Urinary bladder (tissue), 3 donors: ENCODE measurements at regions not wholly inside any gene's neighbourhood (a gene's known extent, or its start where the extent isn't known, plus 50 kb on each side); places are given as distances from the start of the nearest gene placed in this dataset.

ENCODE experiments used
- DNase-seq: peaks from one replicate; pipeline ENCODE4 v3.0.0-alpha.2; 2015; ENCODE audit errors: extremely low spot score
- H3K27ac ChIP-seq: one replicate; pipeline ENCODE4 v1.5.1; 2013; ENCODE audit warnings: low read depth, mild to moderate bottlenecking, moderate library complexity
- H3K36me3 ChIP-seq: one replicate; pipeline ENCODE4 v1.6.1; 2013; ENCODE audit warnings: mild to moderate bottlenecking, moderate library complexity; ENCODE audit not compliant: insufficient read depth
- H3K4me1 ChIP-seq: one replicate; pipeline ENCODE4 v1.6.1; 2013; ENCODE audit warnings: mild to moderate bottlenecking, moderate library complexity; ENCODE audit not compliant: insufficient read depth
- H3K4me3 ChIP-seq: one replicate; pipeline ENCODE4 v1.5.1; 2013; ENCODE audit warnings: low read depth, low read length
- WGBS: extraction: QIAGEN DNeasy Blood & Tissue Kit; methylation state at CpG from one replicate; pipeline ENCODE4 v1.1.7; 2013; 5-methylcytosine and 5-hydroxymethylcytosine counted together
- donor health status: healthy with polysubstance abuse.
- donor health status: healthy.

- no peak overlapping the region for H3K4me3 ChIP-seq
- no peaks in the 10 kb centered on the region for H3K4me1 ChIP-seq
- H3K36me3 ChIP-seq: no peaks in the 10 kb centered on the region
- H3K27ac ChIP-seq: no peak overlapping the region
- no peak for DNase-seq
- whole genome bisulfite sequencing: 66% methylated on average over 5 of the region's 5 CpGs
Measured at GRCh38 chr13:59250336-59251189, 913.2 kb downstream of the DIAPH3 start.

GRCh38 chr13:59259165-59260000, 904.3 kb downstream of the DIAPH3 start:
- 88% methylated on average over 9 of the region's 9 CpGs for WGBS
- H3K36me3 ChIP-seq: no peaks in the 10 kb centered on the region
- no peak for DNase-seq
- no peaks in the 10 kb centered on the region for H3K4me1 ChIP-seq
- H3K4me3 ChIP-seq: no peak overlapping the region
- no peak overlapping the region for H3K27ac ChIP-seq

- Histone ChIP-seq H3K4me3 (no peak overlapping the region), H3K4me1 (no peaks in the 10 kb centered on the region), H3K36me3 (no peaks in the 10 kb centered on the region), H3K27ac (no peak overlapping the region)
- DNase-seq: no peak
- WGBS: 79% methylated on average over 4 of the region's 4 CpGs
Measured at GRCh38 chr13:59261928-59262488, 901.7 kb downstream of the DIAPH3 start.

GRCh38 chr13:59263531-59263930, 900.2 kb downstream of the DIAPH3 start:
- Histone ChIP-seq H3K36me3 (no peaks in the 10 kb centered on the region), H3K27ac (no peak overlapping the region), H3K4me3 (no peak overlapping the region), H3K4me1 (no peaks in the 10 kb centered on the region)
- DNase-seq: no peak

GRCh38 chr13:59266478-59267063, 897.2 kb downstream of the DIAPH3 start:
- Histone ChIP-seq H3K27ac (no peak overlapping the region), H3K4me1 (no peaks in the 10 kb centered on the region), H3K4me3 (no peak overlapping the region), H3K36me3 (no peaks in the 10 kb centered on the region)
- 67% methylated on average over 2 of the region's 2 CpGs for WGBS
- no peak for DNase-seq

GRCh38 chr13:59269476-59269875, 894.3 kb downstream of the DIAPH3 start:
- H3K36me3 ChIP-seq: no peaks in the 10 kb centered on the region
- no peaks in the 10 kb centered on the region for H3K4me1 ChIP-seq
- DNase-seq: no peak
- 77% methylated on average over 2 of the region's 2 CpGs for WGBS
- H3K4me3 ChIP-seq: no peak overlapping the region
- no peak overlapping the region for H3K27ac ChIP-seq

GRCh38 chr13:59270327-59270726, 893.4 kb downstream of the DIAPH3 start:
- no peaks in the 10 kb centered on the region for H3K4me1 ChIP-seq
- H3K4me3 ChIP-seq: no peak overlapping the region
- DNase-seq: no peak
- H3K27ac ChIP-seq: no peak overlapping the region
- H3K36me3 ChIP-seq: no peaks in the 10 kb centered on the region

- DNase-seq: no peak
- Histone ChIP-seq H3K27ac (no peak overlapping the region), H3K4me3 (no peak overlapping the region), H3K4me1 (no peaks in the 10 kb centered on the region), H3K36me3 (no peaks in the 10 kb centered on the region)
- 56% methylated on average over 1 of the region's 1 CpG for WGBS
Measured at GRCh38 chr13:59274958-59275727, 888.6 kb downstream of the DIAPH3 start.

- H3K4me3 ChIP-seq: no peak overlapping the region
- H3K36me3 ChIP-seq: no peaks in the 10 kb centered on the region
- H3K4me1 ChIP-seq: no peaks in the 10 kb centered on the region
- no peak for DNase-seq
- no peak overlapping the region for H3K27ac ChIP-seq
Measured at GRCh38 chr13:59276436-59276835, 887.3 kb downstream of the DIAPH3 start.

- H3K4me1 ChIP-seq: no peaks in the 10 kb centered on the region
- H3K27ac ChIP-seq: no peak overlapping the region
- no peak for DNase-seq
- no peak overlapping the region for H3K4me3 ChIP-seq
- no peaks in the 10 kb centered on the region for H3K36me3 ChIP-seq
Measured at GRCh38 chr13:59277106-59277505, 886.6 kb downstream of the DIAPH3 start.

- DNase-seq: no peak
- H3K4me1 ChIP-seq: no peaks in the 10 kb centered on the region
- no peak overlapping the region for H3K27ac ChIP-seq
- H3K4me3 ChIP-seq: no peak overlapping the region
- H3K36me3 ChIP-seq: no peaks in the 10 kb centered on the region
- 60% methylated on average over 2 of the region's 2 CpGs for WGBS
Measured at GRCh38 chr13:59279028-59279427, 884.7 kb downstream of the DIAPH3 start.

GRCh38 chr13:59279576-59279975, 884.2 kb downstream of the DIAPH3 start:
- no peaks in the 10 kb centered on the region for H3K36me3 ChIP-seq
- no peak overlapping the region for H3K4me3 ChIP-seq
- no peak for DNase-seq
- WGBS: 88% methylated on average over 3 of the region's 3 CpGs
- H3K4me1 ChIP-seq: no peaks in the 10 kb centered on the region
- H3K27ac ChIP-seq: no peak overlapping the region

GRCh38 chr13:59280297-59280696, 883.4 kb downstream of the DIAPH3 start:
- no peak overlapping the region for H3K27ac ChIP-seq
- 79% methylated on average over 2 of the region's 2 CpGs for whole genome bisulfite sequencing
- H3K4me1 ChIP-seq: no peaks in the 10 kb centered on the region
- DNase-seq: peak; percentile 29
- H3K36me3 ChIP-seq: no peaks in the 10 kb centered on the region
- H3K4me3 ChIP-seq: no peak overlapping the region
